ENCODE measurements at regions not wholly inside any gene's neighbourhood (a gene's known extent, or its start where the extent isn't known, plus 50 kb on each side); places are given as distances from the start of the nearest gene placed in this dataset.
"Not testable (repeated sequence)": the region's sequence is repeated elsewhere in the genome, so short reads cannot be mapped to it uniquely, and the experiment has no call there.

DNA sequence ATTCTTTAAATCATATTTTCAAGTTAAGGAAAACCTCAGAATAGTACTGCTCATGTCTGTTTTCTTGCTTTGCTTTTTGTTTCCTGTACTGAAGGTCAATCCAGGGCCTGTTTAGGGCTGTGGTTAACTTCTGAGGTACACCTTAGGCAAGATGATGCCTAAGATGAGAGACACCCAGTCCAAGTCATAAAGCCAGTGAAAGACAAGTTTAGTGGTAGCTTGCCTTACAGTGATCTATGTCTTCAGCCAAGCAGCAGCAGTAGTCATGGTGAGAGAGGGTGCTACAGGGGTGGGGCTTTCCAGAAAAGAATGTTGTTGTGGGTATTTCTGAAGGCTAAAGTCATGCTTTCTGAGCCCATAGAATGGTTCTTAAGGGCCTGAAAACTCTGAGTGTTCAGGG, 173.7 kb downstream of the VSIG4 start:
- Histone ChIP-seq H3K27ac (ENCODE audit: low read depth, low read length, severe bottlenecking) (no peak overlapping the region), H3K9me3 (ENCODE audit: control insufficient read depth, low read length) (no peaks in the 10 kb centered on the region), H3K36me3 (ENCODE audit: control insufficient read depth, insufficient read depth, low read length) (no peaks in the 10 kb centered on the region), H3K4me3 (ENCODE audit: extremely low read depth, insufficient read depth, low read length, poor library complexity, severe bottlenecking) (no peak overlapping the region), H3K4me1 (ENCODE audit: control insufficient read depth, insufficient read depth, low read length, poor library complexity, severe bottlenecking) (no peaks in the 10 kb centered on the region)

DNA sequence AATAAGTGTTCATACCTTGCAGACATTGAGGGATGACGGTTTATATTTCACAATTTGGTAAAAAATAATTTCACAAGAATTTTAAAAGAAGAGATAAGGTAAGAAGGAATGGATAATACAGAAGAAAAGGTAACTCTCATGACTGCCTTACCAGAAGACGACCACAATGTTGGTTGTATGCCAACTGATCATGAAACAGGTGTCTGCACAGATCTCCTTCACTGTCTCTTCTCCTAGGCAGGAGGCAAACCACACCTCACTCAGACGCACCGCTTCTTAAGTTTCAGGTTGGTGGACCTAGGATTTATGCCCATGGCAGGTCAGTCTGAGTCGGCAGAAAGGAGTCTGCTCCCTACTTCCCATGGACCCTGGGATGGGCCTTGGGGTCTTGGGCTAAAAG, 177.2 kb downstream of the VSIG4 start:
- WGBS, 2 experiments (ENCODE audit: insufficient coverage in 2 of 2): no CpG with 5 or more reads among the region's 5 CpGs
- H3K9me3 ChIP-seq (ENCODE audit: control insufficient read depth, low read length): no peaks in the 10 kb centered on the region
- no peaks in the 10 kb centered on the region for H3K36me3 ChIP-seq (ENCODE audit: control insufficient read depth, insufficient read depth, low read length)
- no peak overlapping the region for H3K4me3 ChIP-seq (ENCODE audit: extremely low read depth, insufficient read depth, low read length, poor library complexity, severe bottlenecking)
- H3K27ac ChIP-seq (ENCODE audit: low read depth, low read length, severe bottlenecking): no peak overlapping the region
- no peaks in the 10 kb centered on the region for H3K4me1 ChIP-seq (ENCODE audit: control insufficient read depth, insufficient read depth, low read length, poor library complexity, severe bottlenecking)

DNA sequence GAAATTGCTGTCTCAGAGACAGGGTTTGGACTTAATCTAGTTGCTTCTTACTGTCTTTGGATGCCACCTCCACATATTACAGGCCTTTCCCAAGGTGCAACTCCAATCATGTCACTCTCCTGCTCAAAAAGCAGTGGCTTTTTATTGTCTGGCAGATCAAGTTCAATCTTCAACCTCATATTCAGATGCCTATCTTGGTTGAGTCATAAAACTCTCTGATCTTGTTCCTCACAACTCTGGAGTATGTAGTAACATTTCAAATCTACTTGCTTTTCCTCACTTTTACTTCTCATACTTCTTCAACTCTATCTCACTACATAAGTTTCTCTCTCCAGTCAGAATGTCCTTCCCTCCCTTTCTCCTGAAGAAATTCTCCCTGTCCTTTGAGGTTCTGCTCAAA, 180.6 kb downstream of the VSIG4 start:
- Histone ChIP-seq H3K4me3 (ENCODE audit: extremely low read depth, insufficient read depth, low read length, poor library complexity, severe bottlenecking) (no peak overlapping the region), H3K9me3 (ENCODE audit: control insufficient read depth, low read length) (no peaks in the 10 kb centered on the region), H3K27ac (ENCODE audit: low read depth, low read length, severe bottlenecking) (no peak overlapping the region), H3K4me1 (ENCODE audit: control insufficient read depth, insufficient read depth, low read length, poor library complexity, severe bottlenecking) (no peaks in the 10 kb centered on the region), H3K36me3 (ENCODE audit: control insufficient read depth, insufficient read depth, low read length) (no peaks in the 10 kb centered on the region)

DNA sequence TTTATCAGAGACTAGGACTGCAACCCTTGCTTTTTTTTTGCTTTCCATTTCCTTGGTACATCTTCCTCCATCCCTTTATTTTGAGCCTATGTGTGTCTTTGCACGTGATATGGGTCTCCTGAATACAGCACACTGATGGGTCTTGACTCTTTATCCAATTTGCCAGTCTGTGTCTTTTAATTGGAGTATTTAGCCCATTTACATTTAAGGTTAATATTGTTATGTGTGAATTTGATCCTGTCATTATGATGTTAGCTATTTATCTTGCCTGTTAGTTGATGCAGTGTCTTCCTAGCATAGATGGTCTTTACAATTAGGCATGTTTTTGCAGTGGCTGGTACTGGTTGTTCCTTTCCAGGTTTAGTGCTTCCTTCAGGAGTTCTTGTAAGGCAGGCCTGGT, 185.4 kb downstream of the VSIG4 start:
- H3K4me3 ChIP-seq (ENCODE audit: extremely low read depth, insufficient read depth, low read length, poor library complexity, severe bottlenecking); H3K4me1 ChIP-seq (ENCODE audit: control insufficient read depth, insufficient read depth, low read length, poor library complexity, severe bottlenecking); H3K9me3 ChIP-seq (ENCODE audit: control insufficient read depth, low read length); H3K36me3 ChIP-seq (ENCODE audit: control insufficient read depth, insufficient read depth, low read length); H3K27ac ChIP-seq (ENCODE audit: low read depth, low read length, severe bottlenecking): not testable (repeated sequence)
- WGBS, 2 experiments (ENCODE audit: insufficient coverage in 2 of 2): no CpG with 5 or more reads among the region's 1 CpG

DNA sequence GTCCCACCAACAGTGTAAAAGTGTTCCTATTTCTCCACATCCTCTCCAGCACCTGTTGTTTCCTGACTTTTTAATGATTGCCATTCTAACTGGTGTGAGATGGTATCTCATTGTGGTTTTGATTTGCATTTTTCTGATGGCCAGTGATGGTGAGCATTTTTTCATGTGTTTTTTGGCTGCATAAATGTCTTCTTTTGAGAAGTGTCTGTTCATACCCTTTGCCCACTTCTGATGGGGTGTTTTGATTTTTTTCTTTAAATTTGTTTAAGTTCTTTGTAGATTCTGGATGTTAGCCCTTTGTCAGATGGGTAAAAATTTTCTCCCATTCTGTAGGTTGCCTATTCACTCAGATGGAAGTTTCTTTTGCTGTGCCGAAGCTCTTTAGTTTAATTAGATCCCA, 183.9 kb downstream of the MSN start:
- not testable (repeated sequence) for H3K9me3 ChIP-seq (ENCODE audit: control insufficient read depth, low read length); H3K27ac ChIP-seq (ENCODE audit: low read depth, low read length, severe bottlenecking); H3K36me3 ChIP-seq (ENCODE audit: control insufficient read depth, insufficient read depth, low read length); H3K4me3 ChIP-seq (ENCODE audit: extremely low read depth, insufficient read depth, low read length, poor library complexity, severe bottlenecking); H3K4me1 ChIP-seq (ENCODE audit: control insufficient read depth, insufficient read depth, low read length, poor library complexity, severe bottlenecking)
- no CpG with 5 or more reads among the region's 1 CpG for WGBS, 2 experiments (ENCODE audit: insufficient coverage in 2 of 2)

DNA sequence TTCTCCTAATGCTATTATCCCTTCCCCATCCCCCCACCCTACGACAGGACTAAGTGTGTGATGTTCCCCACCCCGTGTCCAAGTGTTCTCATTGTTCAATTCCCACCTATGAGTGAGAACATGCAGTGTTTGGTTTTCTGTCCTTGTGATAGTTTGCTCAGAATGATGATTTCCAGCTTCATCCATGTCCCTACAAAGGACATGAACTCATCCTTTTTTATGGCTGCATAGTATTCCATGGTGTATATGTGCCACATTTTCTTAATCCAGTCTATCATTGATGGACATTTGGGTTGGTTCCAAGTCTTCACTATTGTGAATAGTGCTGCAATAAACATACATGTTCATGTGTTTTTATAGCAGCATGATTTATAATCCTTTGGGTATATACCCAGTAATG, 183.4 kb downstream of the MSN start:
- H3K9me3 ChIP-seq (ENCODE audit: control insufficient read depth, low read length); H3K27ac ChIP-seq (ENCODE audit: low read depth, low read length, severe bottlenecking); H3K4me1 ChIP-seq (ENCODE audit: control insufficient read depth, insufficient read depth, low read length, poor library complexity, severe bottlenecking); H3K4me3 ChIP-seq (ENCODE audit: extremely low read depth, insufficient read depth, low read length, poor library complexity, severe bottlenecking); H3K36me3 ChIP-seq (ENCODE audit: control insufficient read depth, insufficient read depth, low read length): not testable (repeated sequence)
- no CpG with 5 or more reads among the region's 2 CpGs for WGBS, 2 experiments (ENCODE audit: insufficient coverage in 2 of 2)

DNA sequence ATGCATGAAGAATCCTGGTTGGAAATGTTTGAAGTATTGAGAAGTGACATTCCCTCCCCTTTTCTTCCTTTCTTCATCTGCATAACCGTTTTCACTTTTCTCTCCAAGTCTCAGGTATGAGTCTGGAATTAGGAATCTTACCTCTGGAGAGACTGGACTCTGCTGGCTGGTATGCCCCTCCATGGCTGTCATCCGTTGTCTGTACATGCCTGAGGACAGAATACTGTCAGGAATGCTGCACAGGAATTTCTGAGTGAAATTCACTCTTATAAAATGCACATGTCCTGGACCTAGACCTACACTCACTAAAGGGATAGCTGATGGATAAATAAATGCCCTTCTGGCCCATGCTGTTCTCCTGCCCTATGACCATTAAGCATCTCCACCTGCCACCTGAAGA, 179.5 kb downstream of the MSN start:
- Histone ChIP-seq H3K27ac (ENCODE audit: low read depth, low read length, severe bottlenecking) (no peak overlapping the region), H3K4me1 (ENCODE audit: control insufficient read depth, insufficient read depth, low read length, poor library complexity, severe bottlenecking) (no peaks in the 10 kb centered on the region), H3K36me3 (ENCODE audit: control insufficient read depth, insufficient read depth, low read length) (no peaks in the 10 kb centered on the region), H3K9me3 (ENCODE audit: control insufficient read depth, low read length) (no peaks in the 10 kb centered on the region), H3K4me3 (ENCODE audit: extremely low read depth, insufficient read depth, low read length, poor library complexity, severe bottlenecking) (no peak overlapping the region)
- 80% methylated on average over 1 of the region's 2 CpGs; no CpG with 5 or more reads in 1 of the 2 experiments for WGBS, 2 experiments (ENCODE audit: insufficient coverage in 2 of 2)

DNA sequence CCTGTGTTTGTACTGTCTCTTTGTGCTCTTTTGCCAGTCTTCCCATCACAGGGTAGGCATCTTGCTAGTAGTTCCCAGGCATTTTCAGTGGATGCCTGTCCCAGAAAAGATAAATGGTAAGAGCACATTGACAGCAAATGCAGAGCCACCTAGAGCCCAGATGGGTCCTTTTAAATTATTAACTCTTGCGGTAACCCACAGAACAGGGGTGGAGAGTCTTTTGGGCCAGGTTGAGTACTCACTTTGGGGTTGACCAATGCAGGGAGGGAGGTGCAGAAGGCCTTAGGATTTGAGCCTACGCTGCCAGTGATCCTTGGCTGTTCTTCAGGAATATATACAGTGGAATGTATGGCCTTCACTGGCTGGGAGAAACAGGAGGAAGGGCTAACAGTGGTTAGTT, 173.8 kb downstream of the MSN start:
- Histone ChIP-seq H3K9me3 (ENCODE audit: control insufficient read depth, low read length) (no peaks in the 10 kb centered on the region), H3K4me3 (ENCODE audit: extremely low read depth, insufficient read depth, low read length, poor library complexity, severe bottlenecking) (no peak overlapping the region), H3K36me3 (ENCODE audit: control insufficient read depth, insufficient read depth, low read length) (no peaks in the 10 kb centered on the region), H3K27ac (ENCODE audit: low read depth, low read length, severe bottlenecking) (no peak overlapping the region), H3K4me1 (ENCODE audit: control insufficient read depth, insufficient read depth, low read length, poor library complexity, severe bottlenecking) (no peaks in the 10 kb centered on the region)
- whole genome bisulfite sequencing, 2 experiments (ENCODE audit: insufficient coverage in 2 of 2): 100% methylated on average over 2 of the region's 2 CpGs; no CpG with 5 or more reads in 1 of the 2 experiments

DNA sequence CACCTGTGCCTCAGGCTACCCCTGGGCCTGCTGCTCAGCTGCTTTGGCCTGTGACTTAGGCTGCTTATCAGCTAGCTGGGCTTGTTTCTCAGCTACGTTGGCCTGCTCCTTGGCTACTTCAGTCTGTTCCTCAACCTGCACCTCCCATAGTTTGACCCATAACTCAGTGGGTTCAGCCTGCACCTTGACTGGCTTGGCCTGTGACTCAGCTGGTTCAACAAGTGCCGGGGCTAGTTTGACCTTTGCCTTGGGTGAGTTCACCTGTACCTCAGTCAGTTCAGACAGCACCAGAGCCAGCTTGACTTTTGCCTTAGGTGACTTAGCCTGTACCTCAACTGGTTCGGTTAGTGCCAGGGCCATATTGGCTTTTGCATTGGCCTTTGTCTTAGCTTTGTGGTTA, 171.2 kb downstream of the MSN start:
- Histone ChIP-seq H3K36me3 (ENCODE audit: control insufficient read depth, insufficient read depth, low read length) (no peaks in the 10 kb centered on the region), H3K4me1 (ENCODE audit: control insufficient read depth, insufficient read depth, low read length, poor library complexity, severe bottlenecking) (no peaks in the 10 kb centered on the region), H3K4me3 (ENCODE audit: extremely low read depth, insufficient read depth, low read length, poor library complexity, severe bottlenecking) (no peak overlapping the region), H3K9me3 (ENCODE audit: control insufficient read depth, low read length) (no peaks in the 10 kb centered on the region), H3K27ac (ENCODE audit: low read depth, low read length, severe bottlenecking) (no peak overlapping the region)
- WGBS, 2 experiments (ENCODE audit: insufficient coverage in 2 of 2): 83 to 100% methylated on average over 2 of the region's 3 CpGs

DNA sequence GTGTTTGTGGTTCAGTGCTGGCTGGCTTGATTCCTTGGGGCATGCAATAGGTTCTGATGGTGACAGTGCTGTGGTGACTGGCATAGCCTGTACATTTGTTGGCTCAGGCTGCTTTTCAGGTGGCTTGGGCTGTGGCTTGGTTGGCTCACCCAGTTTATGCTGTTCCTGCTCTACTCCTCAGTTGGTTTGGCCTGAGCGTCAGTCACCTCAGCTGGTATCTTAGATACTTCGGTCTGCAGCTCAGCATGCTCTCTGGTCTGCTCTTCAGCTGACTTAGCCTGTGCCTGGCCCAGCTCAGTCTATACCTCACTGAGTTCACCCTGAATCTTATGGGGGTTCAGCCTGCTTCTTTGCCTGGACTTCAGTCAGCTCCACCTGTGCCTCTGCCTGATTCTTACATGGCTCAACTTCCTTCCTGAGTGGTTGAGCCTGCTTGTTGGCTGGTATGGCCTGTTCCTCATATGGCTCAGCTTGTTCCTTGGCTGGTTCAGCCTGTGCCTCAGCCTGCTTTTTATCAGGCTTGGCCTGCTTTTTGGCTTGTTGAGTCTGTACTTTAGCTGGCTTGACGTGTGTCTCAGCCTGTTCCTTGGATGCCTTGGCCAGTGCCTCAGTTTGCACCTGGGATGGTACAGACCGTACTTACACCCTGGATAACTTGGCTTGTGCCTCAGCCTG, 170.6 kb downstream of the MSN start:
- WGBS, 2 experiments (ENCODE audit: insufficient coverage in 2 of 2): 92 to 94% methylated on average over 2 to 3 of the region's 4 CpGs
- Histone ChIP-seq H3K4me3 (ENCODE audit: extremely low read depth, insufficient read depth, low read length, poor library complexity, severe bottlenecking) (no peak overlapping the region), H3K4me1 (ENCODE audit: control insufficient read depth, insufficient read depth, low read length, poor library complexity, severe bottlenecking) (no peaks in the 10 kb centered on the region), H3K36me3 (ENCODE audit: control insufficient read depth, insufficient read depth, low read length) (no peaks in the 10 kb centered on the region), H3K27ac (ENCODE audit: low read depth, low read length, severe bottlenecking) (no peak overlapping the region), H3K9me3 (ENCODE audit: control insufficient read depth, low read length) (no peaks in the 10 kb centered on the region)

DNA sequence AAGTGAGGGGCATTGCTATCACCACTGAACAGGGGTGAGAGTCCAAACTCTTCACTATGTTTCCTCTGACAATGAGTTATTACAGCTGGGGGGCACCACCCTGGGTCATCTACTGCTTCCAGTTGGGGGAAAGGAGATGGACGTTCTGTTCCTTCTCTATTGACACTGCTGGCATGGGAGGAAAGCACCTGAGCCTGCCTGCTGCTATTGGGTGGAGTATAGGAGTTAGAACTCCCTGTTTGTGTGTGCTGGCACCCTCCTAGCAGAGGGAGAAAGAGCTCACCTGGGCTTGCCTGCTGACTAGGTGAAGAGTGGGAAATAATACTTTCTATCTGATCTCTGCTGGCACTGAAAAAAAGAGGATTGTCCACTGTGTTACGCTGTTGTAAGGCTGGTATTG, 163.8 kb downstream of the MSN start:
- no peak overlapping the region for H3K4me3 ChIP-seq (ENCODE audit: extremely low read depth, insufficient read depth, low read length, poor library complexity, severe bottlenecking)
- H3K9me3 ChIP-seq (ENCODE audit: control insufficient read depth, low read length): no peaks in the 10 kb centered on the region
- H3K4me1 ChIP-seq (ENCODE audit: control insufficient read depth, insufficient read depth, low read length, poor library complexity, severe bottlenecking): peaks cover 4% of the 10 kb centered on the region
- WGBS, 2 experiments (ENCODE audit: insufficient coverage in 2 of 2): 50 to 83% methylated on average over 1 of the region's 2 CpGs
- no peaks in the 10 kb centered on the region for H3K36me3 ChIP-seq (ENCODE audit: control insufficient read depth, insufficient read depth, low read length)
- H3K27ac ChIP-seq (ENCODE audit: low read depth, low read length, severe bottlenecking): no peak overlapping the region

Measured in mesodermal cell (in vitro differentiated cells).